COLO668 (cell line): ENCODE measurements at regions not wholly inside any gene's neighbourhood (a gene's known extent, or its start where the extent isn't known, plus 50 kb on each side); places are given as distances from the start of the nearest gene placed in this dataset.

Experiments used
- DNase-seq: peaks from one replicate; lab custom pipeline; 2025; ENCODE audit not compliant: unreplicated experiment; lab: John Stamatoyannopoulos, UW

GRCh38 chr7:67962863-67963262 lies 966.2 kb downstream of the TYW1 start:
- no peak for DNase-seq

- DNase-seq = no peak
Observed at GRCh38 chr7:67976490-67976889, 979.9 kb downstream of the TYW1 start.

GRCh38 chr7:67983486-67983885 lies 986.9 kb downstream of the TYW1 start:
- no peak for DNase-seq

GRCh38 chr7:67984326-67984725 lies 987.7 kb downstream of the TYW1 start:
- DNase-seq = no peak

GRCh38 chr7:67989142-67989541 lies 992.5 kb downstream of the TYW1 start:
- DNase-seq = no peak

- DNase-seq = no peak
Observed at GRCh38 chr7:67990003-67990402, 993.4 kb downstream of the TYW1 start.

- no peak for DNase-seq
Observed at GRCh38 chr7:67990716-67991115, 994.1 kb downstream of the TYW1 start.

- no peak for DNase-seq
Observed at GRCh38 chr7:67992287-67992686, 995.7 kb downstream of the TYW1 start.

GRCh38 chr7:68005992-68006391 lies 1009.4 kb downstream of the TYW1 start:
- DNase-seq = no peak

GRCh38 chr7:68006619-68007018 lies 1010.0 kb downstream of the TYW1 start:
- no peak for DNase-seq

- DNase-seq = no peak
Observed at GRCh38 chr7:68009716-68010115, 1013.1 kb downstream of the TYW1 start.

- DNase-seq = no peak
Observed at GRCh38 chr7:68014031-68014736, 1017.6 kb downstream of the TYW1 start.

- no peak for DNase-seq
Observed at GRCh38 chr7:68015122-68015977, 1018.7 kb downstream of the TYW1 start.

GRCh38 chr7:68015978-68016532 lies 1019.4 kb downstream of the TYW1 start:
- no peak for DNase-seq

- DNase-seq = no peak
Observed at GRCh38 chr7:68020102-68020501, 1023.5 kb downstream of the TYW1 start.

GRCh38 chr7:68025369-68025768 lies 1028.7 kb downstream of the TYW1 start:
- no peak for DNase-seq

- no peak for DNase-seq
Observed at GRCh38 chr7:68030530-68030929, 1033.9 kb downstream of the TYW1 start.

GRCh38 chr7:68031180-68031943 lies 1034.7 kb downstream of the TYW1 start:
- DNase-seq = no peak

GRCh38 chr7:68038621-68039314 lies 1042.1 kb downstream of the TYW1 start:
- DNase-seq = no peak

- DNase-seq = no peak
Observed at GRCh38 chr7:68041554-68041953, 1044.9 kb downstream of the TYW1 start.

- DNase-seq = no peak
Observed at GRCh38 chr7:68043546-68043945, 1046.9 kb downstream of the TYW1 start.
